AG08395 (cell line): ENCODE measurements at regions not wholly inside any gene's neighbourhood (a gene's known extent, or its start where the extent isn't known, plus 50 kb on each side); places are given as distances from the start of the nearest gene placed in this dataset.

ENCODE experiments used
- DNase-seq: peaks from one replicate; pipeline ENCODE4 v3.0.0; 2012; ENCODE audit warnings: mixed read lengths, low spot score

- DNase-seq: peak; percentile 7
Measured at GRCh38 chr4:111717921-111718320, 427.3 kb upstream of the FAM241A start.

DNA sequence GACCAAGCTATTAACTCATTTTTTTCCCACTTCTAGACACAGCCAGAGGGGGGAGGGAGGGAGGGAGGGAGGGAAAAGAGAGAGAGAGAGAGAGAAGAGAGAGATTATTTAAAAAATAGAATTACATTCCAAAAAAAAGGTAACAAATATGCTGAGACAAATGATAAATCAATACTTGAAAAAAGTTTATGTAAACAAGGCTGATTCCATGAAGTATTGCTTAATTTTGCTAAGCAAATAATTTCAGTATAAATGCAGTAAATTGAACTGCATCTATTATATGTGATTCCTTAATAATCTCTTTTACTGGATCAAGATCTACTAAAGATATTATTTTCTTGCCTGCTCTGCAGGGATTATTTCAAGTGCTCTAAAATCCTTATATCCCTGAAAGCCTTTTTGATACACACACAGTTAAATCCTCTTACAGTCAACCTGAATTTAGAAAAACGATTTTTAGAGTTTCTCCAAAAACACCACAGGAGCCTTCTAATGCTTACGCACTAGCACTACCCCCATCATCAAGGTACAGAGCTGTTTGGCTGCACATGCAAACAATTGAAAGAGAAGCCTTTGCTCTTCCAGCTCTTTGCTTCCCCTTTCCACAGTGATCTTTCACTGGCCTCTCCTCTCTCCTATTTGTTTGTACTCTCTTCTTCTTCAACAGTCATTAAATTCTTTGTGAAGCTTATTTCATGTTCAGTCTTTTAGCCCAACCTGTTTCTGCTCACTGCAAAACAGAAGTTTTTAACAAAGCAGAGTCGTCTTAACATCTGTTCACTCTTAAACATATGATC is 426.3 kb upstream of the FAM241A start:
- DNase-seq: no peak

DNA sequence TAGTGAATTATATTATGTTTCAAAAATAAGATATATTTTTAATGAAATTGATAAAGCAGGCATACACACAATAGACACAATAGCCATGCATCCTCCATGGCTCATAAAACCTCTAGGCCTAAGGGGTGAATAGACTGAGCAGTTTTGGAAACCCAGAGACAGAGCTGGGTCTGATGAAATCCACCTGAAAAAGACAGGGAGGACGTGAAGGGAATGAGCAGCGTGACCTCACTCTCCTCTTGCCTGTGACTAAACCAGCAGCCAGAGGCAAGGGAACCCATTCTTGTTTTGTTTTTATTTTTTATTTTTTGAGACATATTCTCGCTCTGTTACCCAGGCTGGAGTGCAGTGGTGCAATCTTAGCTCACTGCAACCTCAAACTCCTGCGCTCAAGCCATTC is 424.4 kb upstream of the FAM241A start:
- no peak for DNase-seq

DNA sequence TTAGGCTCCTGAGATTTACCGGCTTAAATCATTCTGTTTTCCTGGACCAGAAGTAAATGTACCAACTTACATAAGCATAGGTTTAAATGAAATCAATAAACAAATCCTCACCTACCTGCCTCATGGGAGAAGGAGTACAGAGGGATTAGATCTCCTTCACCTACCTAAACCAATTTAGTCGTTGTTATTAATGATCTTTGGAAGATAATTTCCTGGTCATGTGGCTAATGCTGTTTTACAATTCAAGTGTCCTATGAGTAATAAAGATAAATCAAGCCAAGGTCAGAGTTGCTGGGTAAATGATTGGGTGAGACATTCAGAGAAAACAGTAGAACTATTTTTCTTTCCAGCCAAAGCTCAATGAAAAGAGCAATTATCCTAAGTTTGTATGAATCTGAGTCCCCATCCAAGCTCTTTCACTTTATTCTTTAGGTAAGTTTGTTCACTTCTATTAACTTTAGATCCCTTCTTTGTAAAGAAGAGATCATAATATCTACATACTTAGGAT is 423.0 kb upstream of the FAM241A start:
- no peak for DNase-seq

- no peak for DNase-seq
Measured at GRCh38 chr4:111736516-111736915, 408.7 kb upstream of the FAM241A start.

DNA sequence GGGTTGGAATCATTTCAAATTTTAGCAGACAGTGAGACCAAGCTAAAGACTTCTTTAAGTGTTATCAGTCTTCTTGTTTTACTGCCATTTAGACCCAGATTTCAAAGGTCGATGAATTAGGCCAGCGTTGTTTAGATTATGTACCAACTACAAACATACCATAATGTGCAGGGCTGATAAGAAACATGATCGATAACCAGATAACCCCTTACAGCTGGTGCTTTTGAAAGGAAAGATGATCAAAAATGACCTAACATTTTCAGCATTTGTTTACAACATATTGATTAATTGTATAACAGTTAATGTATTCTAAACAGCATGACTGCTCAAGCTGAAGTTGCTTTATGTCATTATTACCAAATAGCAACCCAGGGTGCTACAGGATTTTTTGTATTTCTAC is 400.4 kb upstream of the FAM241A start:
- no peak for DNase-seq

- no peak for DNase-seq
Measured at GRCh38 chr4:111748157-111748556, 397.1 kb upstream of the FAM241A start.

DNA sequence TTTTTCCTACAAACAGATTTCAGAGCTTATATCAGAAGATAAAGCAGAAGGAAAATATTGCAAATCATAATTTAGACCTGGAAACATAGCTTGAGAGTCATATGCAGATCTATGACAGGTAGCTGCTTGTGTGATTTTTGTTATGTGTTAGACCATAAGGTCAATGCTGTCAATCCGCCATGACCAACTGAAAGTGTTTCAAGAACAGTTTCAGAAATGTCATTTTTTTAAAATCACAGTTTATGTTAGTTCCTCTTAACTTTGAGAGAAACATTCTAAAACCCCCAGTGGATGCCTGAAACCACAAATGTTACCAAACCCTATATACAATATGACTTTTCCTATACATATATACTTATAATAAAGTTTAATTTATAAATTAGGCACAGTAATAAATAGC is 391.3 kb upstream of the FAM241A start:
- no peak for DNase-seq

DNA sequence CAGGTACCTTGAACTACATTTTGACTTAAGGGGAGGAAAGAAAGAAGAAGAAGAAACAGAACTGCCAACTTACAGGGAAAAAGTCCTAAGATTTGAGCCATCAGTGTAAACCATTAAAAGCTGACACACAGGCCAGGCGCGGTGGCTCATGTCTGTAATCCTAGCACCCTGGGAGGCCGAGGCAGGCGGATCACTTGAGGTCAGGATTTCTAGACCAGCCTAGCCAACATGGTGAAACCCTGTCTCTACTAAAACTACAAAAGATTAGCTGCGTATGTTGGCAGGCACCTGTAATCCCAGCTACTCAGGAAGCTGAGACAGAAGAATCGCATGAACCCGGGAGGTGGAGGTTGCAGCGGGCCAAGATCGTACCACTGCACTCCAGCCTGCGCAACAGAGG is 389.7 kb upstream of the FAM241A start:
- no peak for DNase-seq

DNA sequence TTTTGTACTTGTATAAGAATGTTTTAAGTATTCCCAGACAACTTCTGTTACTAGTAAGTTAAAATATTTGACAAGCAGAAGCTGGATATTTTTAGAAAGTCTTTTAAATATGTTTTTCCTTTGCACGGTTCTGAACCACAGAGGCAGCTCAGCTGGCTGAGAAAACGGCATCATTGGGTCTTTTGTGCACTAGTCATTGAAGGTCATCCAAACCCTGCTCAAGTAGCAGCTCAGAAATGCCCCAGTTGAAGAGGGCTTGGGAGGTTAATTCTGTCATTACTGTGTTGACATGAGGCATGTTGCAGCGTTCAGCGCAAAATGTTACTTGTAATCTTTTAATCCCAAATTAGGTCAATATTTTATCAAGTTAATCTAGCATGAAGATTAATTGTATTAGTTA is 383.7 kb upstream of the FAM241A start:
- DNase-seq: peak; percentile 50

GRCh38 chr4:111770514-111770913 is 374.7 kb upstream of the FAM241A start:
- no peak for DNase-seq

DNA sequence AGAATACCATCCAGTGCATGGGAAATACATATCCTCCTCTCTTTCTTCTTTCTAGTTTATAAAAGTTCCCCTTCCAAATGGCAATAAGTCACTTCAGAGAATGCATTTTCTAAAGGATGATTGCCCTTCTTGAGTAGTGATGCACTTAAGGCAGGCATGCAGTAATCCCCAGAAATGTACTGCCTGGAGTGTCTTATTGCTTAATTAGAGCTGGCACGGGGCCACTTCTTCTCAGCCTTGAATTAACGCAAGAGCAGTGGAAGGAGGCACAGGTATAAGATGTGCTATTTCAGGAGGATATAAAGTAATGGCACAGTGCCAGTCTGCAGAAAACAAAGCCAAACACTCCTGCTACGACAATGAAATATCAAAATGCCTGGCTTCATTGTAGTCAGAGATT is 371.4 kb upstream of the FAM241A start:
- DNase-seq: peak; percentile 6

DNA sequence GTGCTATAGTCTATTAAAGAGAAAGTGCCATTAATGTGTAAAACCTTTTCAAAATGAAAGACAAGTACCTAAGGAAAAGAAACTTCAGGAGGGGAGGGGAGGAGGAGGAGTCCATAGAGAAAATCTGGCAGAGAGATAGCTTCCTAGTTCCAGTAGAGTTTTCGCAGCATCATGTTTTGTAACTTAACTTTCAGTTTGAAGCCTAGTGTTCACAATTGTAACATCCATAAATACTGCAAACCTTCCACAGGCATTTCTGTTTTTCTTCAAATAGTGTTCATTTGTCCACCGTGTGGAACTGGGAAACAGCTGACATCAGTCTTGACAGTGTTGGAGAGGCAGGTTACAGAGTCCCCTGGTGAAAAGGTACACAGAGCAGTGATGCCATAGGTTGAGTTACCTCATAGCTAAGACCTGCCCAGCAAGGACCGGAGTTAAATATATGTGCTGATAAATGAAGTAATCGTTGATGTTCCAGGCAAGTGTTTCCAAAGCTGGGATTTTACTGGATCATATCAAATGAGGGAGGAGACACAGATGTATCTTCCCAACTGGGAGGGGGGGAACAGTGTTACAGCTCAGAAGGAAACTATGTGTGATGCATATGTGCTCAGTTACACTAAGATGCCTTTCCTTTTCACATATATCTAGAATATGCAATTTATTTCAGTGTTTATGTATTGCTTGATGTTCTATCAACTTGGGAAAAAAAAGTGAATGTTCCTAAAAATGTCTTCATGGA is 369.5 kb upstream of the FAM241A start:
- DNase-seq: peak; percentile 29

DNA sequence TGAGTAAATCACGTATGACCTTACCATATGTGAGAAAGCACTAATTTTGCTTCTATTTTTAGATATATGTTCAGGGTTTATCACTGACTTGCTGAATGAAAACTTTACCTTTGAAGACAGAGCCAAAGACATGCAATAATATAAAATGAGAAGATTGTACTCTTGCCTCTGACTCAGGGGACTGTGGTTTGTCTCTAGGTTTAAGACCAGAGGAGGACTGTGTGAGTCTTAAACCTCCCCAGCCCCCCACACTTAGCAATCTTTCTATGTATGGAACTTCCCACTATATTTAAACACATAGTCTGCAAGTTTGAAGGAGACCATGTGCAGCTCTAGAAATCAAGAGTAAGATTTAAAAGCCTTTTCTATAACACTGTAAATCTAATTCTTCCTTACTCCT is 368.7 kb upstream of the FAM241A start:
- peak; percentile 27 for DNase-seq

GRCh38 chr4:111778543-111778942 is 366.7 kb upstream of the FAM241A start:
- DNase-seq: peak; percentile 38

GRCh38 chr4:111780965-111781364 is 364.3 kb upstream of the FAM241A start:
- DNase-seq: no peak

GRCh38 chr4:111781611-111782010 is 363.6 kb upstream of the FAM241A start:
- no peak for DNase-seq

- DNase-seq: no peak
Measured at GRCh38 chr4:111788099-111788498, 357.2 kb upstream of the FAM241A start.

DNA sequence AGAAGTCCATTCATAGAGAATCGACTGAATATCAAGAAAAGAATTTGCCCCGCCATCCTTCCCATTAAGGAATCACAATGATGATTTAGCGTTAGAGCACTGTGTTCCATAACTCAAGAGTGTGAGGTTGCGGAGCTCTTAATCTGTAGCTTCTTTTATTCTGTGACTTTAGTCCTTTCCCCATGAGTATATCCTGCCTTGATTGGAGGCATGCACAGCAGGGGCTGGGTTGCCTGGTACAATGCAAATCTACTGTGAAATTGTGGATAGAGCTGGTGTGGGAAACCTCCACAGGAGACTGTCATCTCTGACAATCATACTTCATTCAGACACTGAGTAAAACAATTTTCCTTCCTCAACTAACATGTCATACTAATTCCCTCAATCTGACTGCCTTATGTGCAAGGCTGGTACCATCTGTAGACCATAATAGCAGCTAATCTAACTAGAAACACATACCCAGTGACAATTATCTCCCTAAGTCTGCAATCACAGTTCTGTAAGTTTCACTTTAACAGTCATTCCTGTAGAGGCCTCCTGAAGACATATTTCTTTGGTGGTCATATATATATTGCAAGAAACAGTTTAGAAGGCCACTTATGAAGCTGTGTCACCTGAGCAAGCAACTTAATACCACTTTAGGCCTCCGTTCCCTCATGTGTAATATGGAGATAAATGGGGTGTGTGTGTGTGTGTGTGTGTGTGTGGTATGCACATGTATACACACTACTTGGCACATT is 355.2 kb upstream of the FAM241A start:
- DNase-seq: no peak

DNA sequence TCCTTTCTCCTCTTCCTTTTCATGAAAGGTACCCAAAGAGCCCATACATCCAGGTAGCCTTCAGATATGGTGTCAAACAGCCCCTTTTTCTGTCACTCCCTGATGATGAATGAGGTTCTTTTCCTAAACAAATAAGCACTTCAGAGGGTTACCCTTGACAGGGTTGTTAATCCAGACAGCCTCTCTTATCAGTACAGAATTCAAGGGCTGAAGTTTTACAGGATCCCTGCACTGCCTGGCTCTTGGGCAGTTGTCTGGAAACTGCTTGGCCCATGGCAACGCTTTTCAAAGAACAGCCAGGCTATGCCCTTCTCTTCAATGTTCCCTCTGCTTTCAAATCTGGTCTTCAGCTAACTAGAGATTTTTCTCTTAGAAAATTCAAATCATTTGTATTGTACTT is 352.6 kb upstream of the FAM241A start:
- no peak for DNase-seq

GRCh38 chr4:111793433-111794091 is 351.7 kb upstream of the FAM241A start:
- no peak for DNase-seq
